Body of pancreas (tissue), 4 donors: ENCODE measurements at regions not wholly inside any gene's neighbourhood (a gene's known extent, or its start where the extent isn't known, plus 50 kb on each side); places are given as distances from the start of the nearest gene placed in this dataset.

ENCODE experiments used
- POLR2A ChIP-seq, 3 donors: fragments of 450-650 bp; IDR thresholded peaks; one replicate each; pipeline ENCODE4 v1.6.1; 2016; ENCODE audit warnings: antibody characterized with exemption in 3 of 3, mild to moderate bottlenecking in 2 of 3
- TF ChIP-seq, protein P1 (sequence below), 7 experiments: fragments of 450-650 bp in 4 of 7; fragments of 200-600 bp in 3 of 7; sonication (generic) in 3 of 7; IDR thresholded peaks; one replicate each; pipeline ENCODE4 v1.5.1; 2016 to 2019; ENCODE audit warnings: antibody characterized with exemption in 7 of 7

DNA sequence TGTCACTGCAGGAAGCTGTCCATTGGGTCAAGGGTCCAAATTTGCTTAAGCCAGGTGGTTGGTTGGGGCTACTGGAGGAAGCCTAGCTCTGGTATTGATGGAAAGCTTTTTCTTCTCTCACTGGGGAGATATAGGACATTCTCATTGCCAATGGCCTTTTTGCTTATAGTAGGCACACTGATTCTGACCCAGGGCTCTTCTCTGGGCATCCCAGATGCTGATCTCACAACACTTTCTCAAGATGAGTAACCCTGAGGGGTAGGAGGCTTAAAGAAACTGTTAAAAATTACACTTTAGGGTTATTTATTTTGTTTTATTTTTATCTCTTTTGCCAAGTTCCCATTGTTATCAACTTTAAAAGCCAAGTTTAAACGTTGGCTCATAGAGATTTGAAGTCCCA is 337.8 kb downstream of the LRRC3B start:
- TF ChIP-seq, protein P1, sequence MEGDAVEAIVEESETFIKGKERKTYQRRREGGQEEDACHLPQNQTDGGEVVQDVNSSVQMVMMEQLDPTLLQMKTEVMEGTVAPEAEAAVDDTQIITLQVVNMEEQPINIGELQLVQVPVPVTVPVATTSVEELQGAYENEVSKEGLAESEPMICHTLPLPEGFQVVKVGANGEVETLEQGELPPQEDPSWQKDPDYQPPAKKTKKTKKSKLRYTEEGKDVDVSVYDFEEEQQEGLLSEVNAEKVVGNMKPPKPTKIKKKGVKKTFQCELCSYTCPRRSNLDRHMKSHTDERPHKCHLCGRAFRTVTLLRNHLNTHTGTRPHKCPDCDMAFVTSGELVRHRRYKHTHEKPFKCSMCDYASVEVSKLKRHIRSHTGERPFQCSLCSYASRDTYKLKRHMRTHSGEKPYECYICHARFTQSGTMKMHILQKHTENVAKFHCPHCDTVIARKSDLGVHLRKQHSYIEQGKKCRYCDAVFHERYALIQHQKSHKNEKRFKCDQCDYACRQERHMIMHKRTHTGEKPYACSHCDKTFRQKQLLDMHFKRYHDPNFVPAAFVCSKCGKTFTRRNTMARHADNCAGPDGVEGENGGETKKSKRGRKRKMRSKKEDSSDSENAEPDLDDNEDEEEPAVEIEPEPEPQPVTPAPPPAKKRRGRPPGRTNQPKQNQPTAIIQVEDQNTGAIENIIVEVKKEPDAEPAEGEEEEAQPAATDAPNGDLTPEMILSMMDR (IDR thresholded peaks at IDR 0.05), result no peak
- TF ChIP-seq POLR2A (IDR thresholded peaks at IDR 0.05), result no peak
